SK-N-SH (cell line): ENCODE measurements at regions not wholly inside any gene's neighbourhood (a gene's known extent, or its start where the extent isn't known, plus 50 kb on each side); places are given as distances from the start of the nearest gene placed in this dataset.

Experiments used
- CTCF ChIA-PET: fragments of 300-600, 350-600 bp; formaldehyde crosslinking; extraction: SDS; loops from one replicate; lab custom pipeline; 2021; lab: Yijun Ruan, JAX
- POLR2A ChIA-PET: fragments of 350-600 bp; sonication (Branson Sonifier 250); formaldehyde crosslinking; extraction: SDS; loops from one replicate; lab custom pipeline; 2020; ENCODE audit warnings: antibody characterized with exemption, inconsistent platforms; lab: Yijun Ruan, JAX
- DNase-seq: peaks from one replicate; pipeline ENCODE4 v3.0.0; 2012
- H2AFZ ChIP-seq: fragments of 200-600 bp; sonication (generic); 2 replicates; pipeline ENCODE4 v1.8.1; 2016; ENCODE audit warnings: antibody characterized with exemption, mild to moderate bottlenecking, low read depth
- H3F3A ChIP-seq: fragments of 200-600 bp; sonication (generic); replicated peaks from 2 replicates; pipeline ENCODE3; 2016; ENCODE audit warnings: antibody characterized with exemption, mild to moderate bottlenecking; ENCODE audit not compliant: insufficient read depth
- H3K27ac ChIP-seq, 2 experiments: fragments of 200-500 bp in 1 of 2; fragments of 200-600 bp in 1 of 2; sonication (Bioruptor generic) in 1 of 2; sonication (generic), shearing (Covaris generic) in 1 of 2; 2 replicates each; pipeline versions ENCODE4 v1.5.1 to v1.6.1; 2014 to 2016; ENCODE audit warnings: low read depth in 2 of 2, inconsistent platforms in 1 of 2, low read length in 1 of 2, mild to moderate bottlenecking in 1 of 2, mixed read lengths in 1 of 2
- H3K27me3 ChIP-seq: fragments of 200-600 bp; sonication (generic), shearing (Covaris generic); 2 replicates; pipeline ENCODE4 v1.6.1; 2016; ENCODE audit warnings: mixed run types; ENCODE audit not compliant: insufficient read depth
- H3K36me3 ChIP-seq, 2 experiments: fragments of 200-500 bp in 1 of 2; fragments of 200-600 bp in 1 of 2; sonication (Bioruptor generic) in 1 of 2; sonication (generic) in 1 of 2; replicated peaks in 1 of 2; 2 replicates each; pipeline versions ENCODE3 to v1.5.1; 2014 to 2016; ENCODE audit warnings: low read length in 1 of 2, mild to moderate bottlenecking in 1 of 2; ENCODE audit not compliant: insufficient read depth in 2 of 2, control insufficient read depth in 1 of 2
- H3K4me1 ChIP-seq, 2 experiments: fragments of 200-500 bp in 1 of 2; fragments of 200-600 bp in 1 of 2; sonication (Bioruptor generic) in 1 of 2; sonication (generic), shearing (Covaris generic) in 1 of 2; 2 replicates each; pipeline versions ENCODE4 v1.5.1 to v1.6.1; 2014 to 2016; ENCODE audit warnings: low read depth in 1 of 2, low read length in 1 of 2, mixed run types in 1 of 2; ENCODE audit not compliant: insufficient read depth in 2 of 2, control insufficient read depth in 1 of 2
- H3K4me2 ChIP-seq: fragments of 200-600 bp; sonication (generic), shearing (Covaris generic); 2 replicates; pipeline ENCODE4 v1.6.1; 2017; ENCODE audit warnings: mixed run types
- H3K4me3 ChIP-seq, 2 experiments: fragments of 200-500 bp in 1 of 2; fragments of 200-600 bp in 1 of 2; sonication (Bioruptor generic) in 1 of 2; sonication (generic), shearing (Covaris generic) in 1 of 2; 2 replicates each; pipeline versions ENCODE4 v1.5.1 to v1.8.1; 2014 to 2016; ENCODE audit warnings: low read depth in 2 of 2, inconsistent platforms in 1 of 2, low read length in 1 of 2, mild to moderate bottlenecking in 1 of 2, mixed read lengths in 1 of 2, moderate library complexity in 1 of 2
- H3K79me2 ChIP-seq: fragments of 200-600 bp; sonication (generic); 2 replicates; pipeline ENCODE4 v1.8.1; 2017; ENCODE audit warnings: mild to moderate bottlenecking; ENCODE audit not compliant: insufficient read depth
- H3K9ac ChIP-seq: fragments of 200-600 bp; sonication (generic); 2 replicates; pipeline ENCODE4 v1.6.1; 2017; ENCODE audit warnings: mixed run types
- H3K9me2 ChIP-seq: fragments of 200-600 bp; sonication (generic); 2 replicates; pipeline ENCODE4 v1.6.1; 2017; ENCODE audit warnings: mixed run types
- H3K9me3 ChIP-seq: fragments of 200-600 bp; sonication (generic); 2 replicates; pipeline ENCODE4 v1.6.1; 2017; ENCODE audit warnings: mixed run types, mild to moderate bottlenecking, moderate library complexity
- H4K20me1 ChIP-seq: fragments of 200-600 bp; sonication (generic); 2 replicates; pipeline ENCODE4 v1.6.1; 2017; ENCODE audit warnings: mild to moderate bottlenecking, mixed run types; ENCODE audit not compliant: insufficient read depth
- CTCF ChIP-seq: fragments of 200-600 bp; sonication (generic); IDR thresholded peaks from 2 replicates; pipeline ENCODE4 v1.6.1; 2017; ENCODE audit warnings: antibody characterized with exemption, mild to moderate bottlenecking, moderate library complexity
- EZH2phosphoT487 ChIP-seq: fragments of 200-600 bp; sonication (generic); IDR thresholded peaks from 2 replicates; pipeline ENCODE4 v1.6.1; 2017; ENCODE audit warnings: low read depth, mixed run types, mild to moderate bottlenecking, antibody characterized with exemption, moderate library complexity, borderline replicate concordance
- FOXM1 ChIP-seq: IDR thresholded peaks from 2 replicates; pipeline ENCODE4 v1.4.0; 2012; ENCODE audit warnings: low read depth, mild to moderate bottlenecking
- JUND ChIP-seq: IDR thresholded peaks from 2 replicates; pipeline ENCODE4 v1.4.0; 2012
- NRF1 ChIP-seq: IDR thresholded peaks from 2 replicates; pipeline ENCODE4 v1.6.1; 2012; ENCODE audit warnings: low read depth, mild to moderate bottlenecking, low read length
- PBX3 ChIP-seq: IDR thresholded peaks from 2 replicates; pipeline ENCODE4; 2012
- POLR2AphosphoS5 ChIP-seq: IDR thresholded peaks from 2 replicates; pipeline ENCODE4 v1.6.1; 2012; ENCODE audit warnings: low read depth, low read length
- RCOR1 ChIP-seq: fragments of 150-350 bp; IDR thresholded peaks from 2 replicates; pipeline ENCODE4 v1.6.1; 2017; ENCODE audit warnings: antibody characterized with exemption, low read length
- SIN3A ChIP-seq: IDR thresholded peaks from 2 replicates; pipeline ENCODE4 v1.6.1; 2012; ENCODE audit warnings: low read depth, mild to moderate bottlenecking, low read length, moderate library complexity, borderline replicate concordance
- WGBS: methylation state at CpG from one replicate; pipeline ENCODE4 v1.1.6; 2017; ENCODE audit warnings: low lambda C conversion rate; 5-methylcytosine and 5-hydroxymethylcytosine counted together

GRCh38 chr16:7998789-7999453 is 591.4 kb downstream of the TMEM114 start (continued):
- TF ChIP-seq CTCF (no peak), POLR2AphosphoS5 (no peak)
- TF ChIP-seq, all 33 proteins: peak for 0

- POLR2A ChIA-PET = no interaction called here
- CTCF ChIA-PET = no interaction called here
Observed at GRCh38 chr16:7997966-7998365, 592.3 kb downstream of the TMEM114 start.

More at GRCh38 chr16:7997966-7998365, 592.3 kb downstream of the TMEM114 start:
- H3K4me2 ChIP-seq = no peak overlapping the region
- H3K36me3 ChIP-seq = no peaks in the 10 kb centered on the region
- DNase-seq = no peak
- H3K79me2 ChIP-seq = no peaks in the 10 kb centered on the region
- no peaks in the 10 kb centered on the region for H3K9me2 ChIP-seq
- H3K9me3 ChIP-seq = no peaks in the 10 kb centered on the region
- WGBS = 16% methylated on average over 4 of the region's 4 CpGs
- TF ChIP-seq JUND (no peak), EZH2phosphoT487 (no peak), PBX3 (no peak), FOXM1 (no peak), CTCF (no peak), SIN3A (no peak), NRF1 (no peak), RCOR1 (no peak), POLR2AphosphoS5 (no peak)
- no peak overlapping the region for H3K9ac ChIP-seq
- no peaks in the 10 kb centered on the region for H3K27me3 ChIP-seq
- no peak overlapping the region for H3K4me3 ChIP-seq
- no peaks in the 10 kb centered on the region for H3F3A ChIP-seq
- no peak overlapping the region for H2AFZ ChIP-seq
- no peak overlapping the region for H3K27ac ChIP-seq
- H4K20me1 ChIP-seq = no peaks in the 10 kb centered on the region
- no peaks in the 10 kb centered on the region for H3K4me1 ChIP-seq
